Sigmoid colon (tissue), 6 donors: ENCODE measurements at regions not wholly inside any gene's neighbourhood (a gene's known extent, or its start where the extent isn't known, plus 50 kb on each side); places are given as distances from the start of the nearest gene placed in this dataset.

Experiments
- DNase-seq: peaks from one replicate; pipeline ENCODE4 v3.0.0-alpha.2; 2019
- H3K27ac ChIP-seq, 4 donors: fragments of 200-600 bp; sonication (generic); one replicate each; pipeline ENCODE4 v1.5.1; 2016 to 2019; ENCODE audit warnings: mild to moderate bottlenecking in 1 of 4
- H3K27me3 ChIP-seq, 3 donors: fragments of 200-600 bp; sonication (generic); one replicate each; pipeline ENCODE4 v1.5.1; 2019; ENCODE audit warnings: mild to moderate bottlenecking in 1 of 3
- H3K36me3 ChIP-seq, 4 donors: fragments of 200-600 bp; sonication (generic); one replicate each; pipeline ENCODE4 v1.5.1; 2016 to 2019
- H3K4me1 ChIP-seq, 4 donors: fragments of 200-600 bp; sonication (generic); one replicate each; pipeline ENCODE4 v1.5.1; 2017 to 2019
- H3K4me3 ChIP-seq, 4 donors: fragments of 200-600 bp; sonication (generic); one replicate each; pipeline ENCODE4 v1.5.1; 2017 to 2019; ENCODE audit warnings: mild to moderate bottlenecking in 2 of 4, moderate library complexity in 1 of 4
- H3K9me3 ChIP-seq, 4 donors: fragments of 200-600 bp in 3 of 4; sonication (generic) in 3 of 4; one replicate each; pipeline versions ENCODE4 v1.5.1 to v1.6.1; 2013 to 2019
- EP300 ChIP-seq, 4 donors: sonication (generic); formaldehyde crosslinking; IDR thresholded peaks; one replicate each; pipeline ENCODE4 v1.6.1; 2017; ENCODE audit warnings: antibody characterized with exemption in 4 of 4
- POLR2A ChIP-seq, 2 donors: fragments of 450-650 bp; IDR thresholded peaks; one replicate each; pipeline ENCODE4 v1.6.1; 2016; ENCODE audit warnings: antibody characterized with exemption in 2 of 2, mild to moderate bottlenecking in 2 of 2, moderate library complexity in 2 of 2
- POLR2AphosphoS5 ChIP-seq, 4 donors: sonication (generic); formaldehyde crosslinking; IDR thresholded peaks; one replicate each; pipeline ENCODE4 v1.6.1; 2017; ENCODE audit warnings: antibody characterized with exemption in 4 of 4
- WGBS, 2 donors: extraction: QIAGEN DNeasy Blood & Tissue Kit; methylation state at CpG; one replicate each; pipeline ENCODE4 v1.1.7; 2013; 5-methylcytosine and 5-hydroxymethylcytosine counted together
- intact Hi-C: fragments of 100-400 bp; cut with DNase I; formaldehyde crosslinking; loops from one replicate; pipeline ENCODE4 v1.15.1; 2023
- TF ChIP-seq, protein P1 (sequence below), 4 experiments: fragments of 450-650 bp in 3 of 4; fragments of 200-600 bp in 1 of 4; IDR thresholded peaks; one replicate each; pipeline ENCODE4 v1.5.1; 2016 to 2019; ENCODE audit warnings: antibody characterized with exemption in 4 of 4, mild to moderate bottlenecking in 3 of 4, moderate library complexity in 2 of 4
- donor health status: healthy with polysubstance abuse.
- donor health status: healthy.

DNA sequence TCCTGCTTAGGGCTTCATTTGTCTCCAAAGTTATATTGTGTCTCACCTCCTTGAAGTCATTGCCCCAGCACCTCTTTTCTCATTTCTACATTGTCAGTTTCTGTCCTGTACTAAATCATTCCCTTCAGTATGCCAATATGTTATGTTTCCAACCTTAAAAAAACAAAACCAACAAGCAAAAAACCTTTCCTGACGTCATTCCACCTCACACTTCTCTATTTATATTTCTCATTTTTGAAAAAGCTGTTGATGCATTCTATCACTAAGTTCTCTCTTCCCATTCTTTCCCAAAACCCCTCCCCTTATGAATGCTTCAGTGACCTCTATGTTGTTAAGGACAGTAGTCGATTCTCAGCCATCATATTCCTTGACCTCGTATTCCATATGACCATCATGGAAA is 98.7 kb upstream of the ARHGAP24 start:
- WGBS, 2 donors: 87 to 88% methylated on average over 3 of the region's 3 CpGs
- Histone ChIP-seq H3K27me3 (no peaks in the 10 kb centered on the region), H3K4me3 (no peak overlapping the region), H3K9me3 (no peaks in the 10 kb centered on the region), H3K27ac (no peak overlapping the region), H3K4me1 (no peaks in the 10 kb centered on the region), H3K36me3 (no peaks in the 10 kb centered on the region)
- TF ChIP-seq, protein P1, sequence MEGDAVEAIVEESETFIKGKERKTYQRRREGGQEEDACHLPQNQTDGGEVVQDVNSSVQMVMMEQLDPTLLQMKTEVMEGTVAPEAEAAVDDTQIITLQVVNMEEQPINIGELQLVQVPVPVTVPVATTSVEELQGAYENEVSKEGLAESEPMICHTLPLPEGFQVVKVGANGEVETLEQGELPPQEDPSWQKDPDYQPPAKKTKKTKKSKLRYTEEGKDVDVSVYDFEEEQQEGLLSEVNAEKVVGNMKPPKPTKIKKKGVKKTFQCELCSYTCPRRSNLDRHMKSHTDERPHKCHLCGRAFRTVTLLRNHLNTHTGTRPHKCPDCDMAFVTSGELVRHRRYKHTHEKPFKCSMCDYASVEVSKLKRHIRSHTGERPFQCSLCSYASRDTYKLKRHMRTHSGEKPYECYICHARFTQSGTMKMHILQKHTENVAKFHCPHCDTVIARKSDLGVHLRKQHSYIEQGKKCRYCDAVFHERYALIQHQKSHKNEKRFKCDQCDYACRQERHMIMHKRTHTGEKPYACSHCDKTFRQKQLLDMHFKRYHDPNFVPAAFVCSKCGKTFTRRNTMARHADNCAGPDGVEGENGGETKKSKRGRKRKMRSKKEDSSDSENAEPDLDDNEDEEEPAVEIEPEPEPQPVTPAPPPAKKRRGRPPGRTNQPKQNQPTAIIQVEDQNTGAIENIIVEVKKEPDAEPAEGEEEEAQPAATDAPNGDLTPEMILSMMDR (IDR thresholded peaks at IDR 0.05): no peak
- TF ChIP-seq POLR2A (IDR thresholded peaks at IDR 0.05) (no peak), POLR2AphosphoS5 (IDR thresholded peaks at IDR 0.05) (no peak), EP300 (IDR thresholded peaks at IDR 0.05) (no peak)
- no peak for DNase-seq
- intact Hi-C loops: no loop called here

- no peak for DNase-seq
- Histone ChIP-seq H3K9me3 (no peaks in the 10 kb centered on the region), H3K36me3 (no peaks in the 10 kb centered on the region), H3K27me3 (no peaks in the 10 kb centered on the region), H3K27ac (no peak overlapping the region), H3K4me3 (no peak overlapping the region), H3K4me1 (no peaks in the 10 kb centered on the region)
- 91 to 93% methylated on average over 4 of the region's 4 CpGs for WGBS, 2 donors
- intact Hi-C loops: no loop called here
- TF ChIP-seq EP300 (IDR thresholded peaks at IDR 0.05): no peak
- TF ChIP-seq POLR2A (IDR thresholded peaks at IDR 0.05): no peak
- TF ChIP-seq POLR2AphosphoS5 (IDR thresholded peaks at IDR 0.05): no peak
- TF ChIP-seq, protein P1 (IDR thresholded peaks at IDR 0.05): no peak
These were observed 93.0 kb upstream of the ARHGAP24 start for GRCh38 chr4:85381968-85382367.

GRCh38 chr4:85391071-85391470 is 83.9 kb upstream of the ARHGAP24 start:
- Histone ChIP-seq H3K4me1 (no peaks in the 10 kb centered on the region), H3K36me3 (no peaks in the 10 kb centered on the region), H3K27me3 (no peaks in the 10 kb centered on the region), H3K27ac (no peak overlapping the region), H3K9me3 (no peaks in the 10 kb centered on the region), H3K4me3 (no peak overlapping the region)
- intact Hi-C loops: no loop called here
- DNase-seq: no peak
- TF ChIP-seq POLR2AphosphoS5 (IDR thresholded peaks at IDR 0.05): no peak
- TF ChIP-seq EP300 (IDR thresholded peaks at IDR 0.05): no peak
- TF ChIP-seq, protein P1 (IDR thresholded peaks at IDR 0.05): no peak
- no peak for TF ChIP-seq POLR2A (IDR thresholded peaks at IDR 0.05)
- WGBS, 2 donors: 67 to 75% methylated on average over 1 of the region's 1 CpG

GRCh38 chr4:85391589-85392410 is 83.2 kb upstream of the ARHGAP24 start:
- intact Hi-C loops: no loop called here
- no peaks in the 10 kb centered on the region for H3K4me1 ChIP-seq
- H3K4me3 ChIP-seq: no peak overlapping the region
- H3K27me3 ChIP-seq: no peaks in the 10 kb centered on the region
- H3K27ac ChIP-seq: no peak overlapping the region
- H3K9me3 ChIP-seq: no peaks in the 10 kb centered on the region
- no peaks in the 10 kb centered on the region for H3K36me3 ChIP-seq
- no peak for DNase-seq
- TF ChIP-seq EP300 (IDR thresholded peaks at IDR 0.05): no peak
- TF ChIP-seq, protein P1 (IDR thresholded peaks at IDR 0.05): no peak
- TF ChIP-seq POLR2A (IDR thresholded peaks at IDR 0.05): no peak
- TF ChIP-seq POLR2AphosphoS5 (IDR thresholded peaks at IDR 0.05): no peak
- WGBS, 2 donors: 58 to 63% methylated on average over 4 of the region's 4 CpGs

GRCh38 chr4:85393201-85393600 is 81.7 kb upstream of the ARHGAP24 start:
- H3K4me1 ChIP-seq: no peaks in the 10 kb centered on the region
- H3K4me3 ChIP-seq: no peak overlapping the region
- TF ChIP-seq POLR2AphosphoS5 (IDR thresholded peaks at IDR 0.05) (no peak), POLR2A (IDR thresholded peaks at IDR 0.05) (no peak), EP300 (IDR thresholded peaks at IDR 0.05) (no peak)
- TF ChIP-seq, protein P1 (IDR thresholded peaks at IDR 0.05): no peak
- WGBS, 2 donors: 70 to 88% methylated on average over 3 of the region's 3 CpGs
- DNase-seq: no peak
- no peaks in the 10 kb centered on the region for H3K9me3 ChIP-seq
- H3K36me3 ChIP-seq: no peaks in the 10 kb centered on the region
- intact Hi-C loops: no loop called here
- H3K27me3 ChIP-seq: no peaks in the 10 kb centered on the region
- H3K27ac ChIP-seq: no peak overlapping the region
